KMS-11 (cell line): ENCODE measurements at regions not wholly inside any gene's neighbourhood (a gene's known extent, or its start where the extent isn't known, plus 50 kb on each side); places are given as distances from the start of the nearest gene placed in this dataset.

ENCODE experiments used
- H2AFZ ChIP-seq: fragments of 200-600 bp; sonication (generic); 2 replicates; pipeline ENCODE4 v1.6.1; 2016; ENCODE audit warnings: antibody characterized with exemption, mixed run types, low read depth
- H3K27ac ChIP-seq: fragments of 200-600 bp; sonication (generic); 2 replicates; pipeline ENCODE4 v1.6.1; 2016; ENCODE audit warnings: mild to moderate bottlenecking, mixed run types
- H3K27me3 ChIP-seq: fragments of 200-600 bp; sonication (generic); 2 replicates; pipeline ENCODE4 v1.6.1; 2017; ENCODE audit warnings: mild to moderate bottlenecking, low read depth, mixed run types, moderate library complexity; ENCODE audit not compliant: insufficient read depth
- H3K36me3 ChIP-seq: fragments of 200-600 bp; sonication (generic); 2 replicates; pipeline ENCODE4 v1.6.1; 2017; ENCODE audit warnings: mild to moderate bottlenecking, mixed run types; ENCODE audit not compliant: insufficient read depth
- H3K4me1 ChIP-seq: fragments of 200-600 bp; sonication (generic); 2 replicates; pipeline ENCODE4 v1.6.1; 2016; ENCODE audit warnings: mild to moderate bottlenecking, low read depth, mixed run types; ENCODE audit not compliant: poor library complexity, severe bottlenecking
- H3K4me2 ChIP-seq: fragments of 200-600 bp; sonication (generic); 2 replicates; pipeline ENCODE4 v1.7.0; 2016; ENCODE audit warnings: mild to moderate bottlenecking, mixed run types
- H3K4me3 ChIP-seq: fragments of 200-600 bp; sonication (generic); IDR thresholded peaks from 2 replicates; pipeline ENCODE4 v1.6.1; 2017; ENCODE audit warnings: low read depth, low read length, mixed read lengths; ENCODE audit not compliant: insufficient read depth
- H3K79me2 ChIP-seq: fragments of 200-600 bp; sonication (generic); 2 replicates; pipeline ENCODE4 v1.6.1; 2016; ENCODE audit warnings: low read depth, mixed run types; ENCODE audit not compliant: insufficient read depth
- H3K9ac ChIP-seq: fragments of 200-600 bp; sonication (generic); 2 replicates; pipeline ENCODE4 v1.6.1; 2016; ENCODE audit warnings: mild to moderate bottlenecking, mixed run types
- H4K20me1 ChIP-seq: fragments of 200-600 bp; sonication (generic); 2 replicates; pipeline ENCODE4 v1.6.1; 2016; ENCODE audit warnings: mild to moderate bottlenecking, mixed run types; ENCODE audit not compliant: insufficient read depth
- TF ChIP-seq, protein P1 (sequence below): fragments of 200-600 bp; sonication (generic); conservative IDR thresholded peaks from 2 replicates; pipeline ENCODE4 v1.6.1; 2017; ENCODE audit warnings: low read depth, mild to moderate bottlenecking, antibody characterized with exemption, low read length, moderate library complexity, mixed read lengths

DNA sequence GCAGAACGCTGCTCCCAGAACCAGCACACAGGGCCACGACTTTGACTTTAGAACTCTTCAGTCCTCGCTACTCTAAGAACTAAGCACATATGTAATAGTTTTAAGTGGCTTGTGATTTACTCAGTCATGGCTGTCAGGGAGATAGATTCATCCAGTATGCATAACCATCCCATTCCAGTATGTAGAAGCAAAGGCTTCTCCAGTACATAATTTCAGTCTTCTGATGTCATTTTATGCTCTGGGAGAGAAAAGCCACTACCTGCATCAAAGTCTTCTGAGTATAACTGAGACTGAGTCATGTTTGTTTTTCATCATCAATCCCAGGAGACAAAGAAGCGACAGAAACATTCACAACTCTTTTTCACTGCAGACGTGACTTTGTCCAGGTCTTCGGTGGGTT, 885.7 kb downstream of the PLA2G4A start:
- no peaks in the 10 kb centered on the region for H3K79me2 ChIP-seq
- no peak overlapping the region for H3K9ac ChIP-seq
- H3K4me2 ChIP-seq: no peak overlapping the region
- TF ChIP-seq, protein P1, sequence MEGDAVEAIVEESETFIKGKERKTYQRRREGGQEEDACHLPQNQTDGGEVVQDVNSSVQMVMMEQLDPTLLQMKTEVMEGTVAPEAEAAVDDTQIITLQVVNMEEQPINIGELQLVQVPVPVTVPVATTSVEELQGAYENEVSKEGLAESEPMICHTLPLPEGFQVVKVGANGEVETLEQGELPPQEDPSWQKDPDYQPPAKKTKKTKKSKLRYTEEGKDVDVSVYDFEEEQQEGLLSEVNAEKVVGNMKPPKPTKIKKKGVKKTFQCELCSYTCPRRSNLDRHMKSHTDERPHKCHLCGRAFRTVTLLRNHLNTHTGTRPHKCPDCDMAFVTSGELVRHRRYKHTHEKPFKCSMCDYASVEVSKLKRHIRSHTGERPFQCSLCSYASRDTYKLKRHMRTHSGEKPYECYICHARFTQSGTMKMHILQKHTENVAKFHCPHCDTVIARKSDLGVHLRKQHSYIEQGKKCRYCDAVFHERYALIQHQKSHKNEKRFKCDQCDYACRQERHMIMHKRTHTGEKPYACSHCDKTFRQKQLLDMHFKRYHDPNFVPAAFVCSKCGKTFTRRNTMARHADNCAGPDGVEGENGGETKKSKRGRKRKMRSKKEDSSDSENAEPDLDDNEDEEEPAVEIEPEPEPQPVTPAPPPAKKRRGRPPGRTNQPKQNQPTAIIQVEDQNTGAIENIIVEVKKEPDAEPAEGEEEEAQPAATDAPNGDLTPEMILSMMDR: no peak
- no peak overlapping the region for H2AFZ ChIP-seq
- H3K4me1 ChIP-seq: no peaks in the 10 kb centered on the region
- H3K27ac ChIP-seq: no peak overlapping the region
- H3K27me3 ChIP-seq: no peaks in the 10 kb centered on the region
- H4K20me1 ChIP-seq: no peaks in the 10 kb centered on the region
- H3K4me3 ChIP-seq: no peak overlapping the region
- no peaks in the 10 kb centered on the region for H3K36me3 ChIP-seq

DNA sequence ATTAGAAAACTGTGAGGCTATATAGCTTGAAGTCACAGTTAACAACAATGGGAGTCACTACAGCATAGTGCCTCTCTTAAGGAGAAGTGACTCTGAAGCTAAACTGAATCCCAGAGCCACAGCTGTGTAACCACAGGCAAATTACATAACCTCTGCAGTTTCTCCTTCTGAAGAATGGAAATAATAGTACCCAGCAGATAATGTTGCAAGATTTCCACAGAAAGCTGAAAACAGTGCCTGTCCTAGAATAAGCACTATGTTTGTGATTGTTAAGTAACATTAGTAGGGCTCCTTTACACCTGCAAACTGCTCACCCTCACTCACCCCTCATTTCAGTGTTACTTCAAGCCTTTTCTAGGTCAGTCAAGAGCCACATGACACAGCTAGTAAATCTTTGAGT, 886.7 kb downstream of the PLA2G4A start:
- no peak overlapping the region for H3K9ac ChIP-seq
- no peaks in the 10 kb centered on the region for H3K27me3 ChIP-seq
- TF ChIP-seq, protein P1: no peak
- H2AFZ ChIP-seq: no peak overlapping the region
- no peaks in the 10 kb centered on the region for H3K79me2 ChIP-seq
- no peaks in the 10 kb centered on the region for H3K4me1 ChIP-seq
- H3K4me3 ChIP-seq: no peak overlapping the region
- H4K20me1 ChIP-seq: no peaks in the 10 kb centered on the region
- H3K4me2 ChIP-seq: no peak overlapping the region
- no peak overlapping the region for H3K27ac ChIP-seq
- no peaks in the 10 kb centered on the region for H3K36me3 ChIP-seq

DNA sequence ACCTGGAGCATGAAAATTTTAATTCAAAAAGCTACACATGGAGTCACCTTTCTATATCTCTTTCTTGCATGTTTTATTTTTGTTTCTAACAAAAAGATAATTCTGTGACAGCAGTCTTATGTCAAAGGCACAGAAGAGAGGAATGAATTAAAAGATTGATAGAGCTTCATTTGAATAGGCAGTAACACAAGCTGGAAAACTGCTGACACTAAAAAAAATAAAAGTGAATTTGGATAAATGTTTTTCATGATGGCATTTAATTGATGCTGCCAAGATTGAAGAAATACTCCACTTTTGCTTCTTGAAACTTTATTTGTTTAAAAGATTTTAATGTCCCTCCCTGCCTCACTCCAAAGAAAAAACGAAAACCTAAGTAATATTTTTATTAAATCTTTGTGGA, 887.4 kb downstream of the PLA2G4A start:
- Histone ChIP-seq H3K79me2 (no peaks in the 10 kb centered on the region), H3K9ac (no peak overlapping the region), H3K4me3 (no peak overlapping the region), H2AFZ (no peak overlapping the region), H3K36me3 (no peaks in the 10 kb centered on the region), H3K27ac (no peak overlapping the region), H4K20me1 (no peaks in the 10 kb centered on the region), H3K4me2 (no peak overlapping the region), H3K4me1 (no peaks in the 10 kb centered on the region), H3K27me3 (no peaks in the 10 kb centered on the region)
- TF ChIP-seq, protein P1: no peak

DNA sequence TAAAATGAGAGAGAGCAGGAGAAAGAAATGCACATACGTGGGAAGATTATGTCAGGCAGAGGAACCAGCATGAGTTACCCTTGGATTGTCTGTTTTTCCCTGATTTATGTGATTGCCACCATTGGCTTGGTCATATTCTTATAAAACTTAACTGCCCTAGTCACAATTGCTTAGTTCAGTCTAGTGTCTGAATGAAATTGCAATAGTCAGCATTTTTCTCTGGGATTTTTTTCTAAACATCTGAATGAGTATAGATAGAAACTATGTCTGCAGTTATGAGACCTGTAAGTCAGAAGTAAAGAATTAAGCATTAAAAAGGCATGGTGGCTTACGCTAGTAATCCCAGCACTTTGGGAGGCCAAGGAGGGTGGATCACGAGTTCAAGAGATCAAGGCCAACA, 889.8 kb downstream of the PLA2G4A start:
- TF ChIP-seq, protein P1: no peak
- Histone ChIP-seq H3K4me2 (no peak overlapping the region), H3K79me2 (no peaks in the 10 kb centered on the region), H3K4me1 (no peaks in the 10 kb centered on the region), H3K27ac (no peak overlapping the region), H3K27me3 (no peaks in the 10 kb centered on the region), H3K9ac (no peak overlapping the region), H3K36me3 (no peaks in the 10 kb centered on the region), H2AFZ (no peak overlapping the region), H3K4me3 (no peak overlapping the region), H4K20me1 (no peaks in the 10 kb centered on the region)

DNA sequence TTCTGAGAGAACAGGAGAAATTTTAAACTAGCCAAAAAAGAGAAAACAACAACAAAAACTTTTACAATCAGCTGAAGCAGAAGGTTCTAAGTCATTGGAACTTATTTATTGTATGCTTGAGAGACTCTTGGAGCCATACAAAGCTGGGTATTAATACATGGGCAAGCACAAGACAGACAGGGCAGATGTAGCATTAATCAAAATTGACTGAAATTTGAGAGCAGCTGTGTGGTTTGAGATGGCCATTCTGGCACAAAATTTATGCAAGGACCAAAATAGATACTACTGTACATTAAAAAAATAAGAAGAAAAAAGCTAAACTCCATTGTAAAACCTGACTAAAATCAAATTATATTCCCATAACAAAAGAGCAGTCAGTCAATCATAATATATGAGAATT, 892.5 kb downstream of the PLA2G4A start:
- TF ChIP-seq, protein P1: no peak
- H3K36me3 ChIP-seq: no peaks in the 10 kb centered on the region
- no peak overlapping the region for H3K9ac ChIP-seq
- no peaks in the 10 kb centered on the region for H4K20me1 ChIP-seq
- no peaks in the 10 kb centered on the region for H3K27me3 ChIP-seq
- no peak overlapping the region for H3K4me2 ChIP-seq
- H3K4me3 ChIP-seq: no peak overlapping the region
- no peak overlapping the region for H3K27ac ChIP-seq
- H2AFZ ChIP-seq: no peak overlapping the region
- no peaks in the 10 kb centered on the region for H3K4me1 ChIP-seq
- no peaks in the 10 kb centered on the region for H3K79me2 ChIP-seq
